ENCODE measurements at regions not wholly inside any gene's neighbourhood (a gene's known extent, or its start where the extent isn't known, plus 50 kb on each side); places are given as distances from the start of the nearest gene placed in this dataset.
"Not testable (repeated sequence)": the region's sequence is repeated elsewhere in the genome, so short reads cannot be mapped to it uniquely, and the experiment has no call there.

GRCh38 chr14:53395267-53395666 lies 242.1 kb upstream of the DDHD1 start:
- not testable (repeated sequence) for DNase-seq (ENCODE audit: low read depth)

- DNase-seq (ENCODE audit: low read depth) = no peak
Measured at GRCh38 chr14:53391631-53392285, 238.6 kb upstream of the DDHD1 start.

- DNase-seq (ENCODE audit: low read depth) = no peak
Measured at GRCh38 chr14:53391156-53391555, 238.0 kb upstream of the DDHD1 start.

- DNase-seq (ENCODE audit: low read depth) = no peak
Measured at GRCh38 chr14:53390008-53390407, 236.9 kb upstream of the DDHD1 start.

GRCh38 chr14:53389202-53389601 lies 236.1 kb upstream of the DDHD1 start:
- DNase-seq (ENCODE audit: low read depth) = no peak

GRCh38 chr14:53386362-53386761 lies 233.2 kb upstream of the DDHD1 start:
- DNase-seq (ENCODE audit: low read depth) = no peak

- no peak for DNase-seq (ENCODE audit: low read depth)
Measured at GRCh38 chr14:53384536-53384935, 231.4 kb upstream of the DDHD1 start.

GRCh38 chr14:53384073-53384472 lies 230.9 kb upstream of the DDHD1 start:
- DNase-seq (ENCODE audit: low read depth) = no peak

GRCh38 chr14:53381895-53382294 lies 228.8 kb upstream of the DDHD1 start:
- DNase-seq (ENCODE audit: low read depth) = no peak

GRCh38 chr14:53380867-53381225 lies 227.7 kb upstream of the DDHD1 start:
- DNase-seq (ENCODE audit: low read depth) = no peak

GRCh38 chr14:53380052-53380866 lies 227.1 kb upstream of the DDHD1 start:
- no peak for DNase-seq (ENCODE audit: low read depth)

- no peak for DNase-seq (ENCODE audit: low read depth)
Measured at GRCh38 chr14:53378142-53378541, 225.0 kb upstream of the DDHD1 start.

- no peak for DNase-seq (ENCODE audit: low read depth)
Measured at GRCh38 chr14:53376064-53376463, 222.9 kb upstream of the DDHD1 start.

- DNase-seq (ENCODE audit: low read depth) = no peak
Measured at GRCh38 chr14:53375599-53375998, 222.5 kb upstream of the DDHD1 start.

- DNase-seq (ENCODE audit: low read depth) = no peak
Measured at GRCh38 chr14:53368711-53369201, 215.6 kb upstream of the DDHD1 start.

GRCh38 chr14:53368066-53368465 lies 214.9 kb upstream of the DDHD1 start:
- DNase-seq (ENCODE audit: low read depth) = no peak

- no peak for DNase-seq (ENCODE audit: low read depth)
Measured at GRCh38 chr14:53367644-53368026, 214.5 kb upstream of the DDHD1 start.

GRCh38 chr14:53365486-53366130 lies 212.5 kb upstream of the DDHD1 start:
- no peak for DNase-seq (ENCODE audit: low read depth)

GRCh38 chr14:53362916-53363315 lies 209.8 kb upstream of the DDHD1 start:
- not testable (repeated sequence) for DNase-seq (ENCODE audit: low read depth)

- no peak for DNase-seq (ENCODE audit: low read depth)
Measured at GRCh38 chr14:53360829-53361228, 207.7 kb upstream of the DDHD1 start.

GRCh38 chr14:53358166-53358565 lies 205.0 kb upstream of the DDHD1 start:
- no peak for DNase-seq (ENCODE audit: low read depth)

GRCh38 chr14:53356361-53357150 lies 203.4 kb upstream of the DDHD1 start:
- no peak for DNase-seq (ENCODE audit: low read depth)
